ENCODE measurements at regions not wholly inside any gene's neighbourhood (a gene's known extent, or its start where the extent isn't known, plus 50 kb on each side); places are given as distances from the start of the nearest gene placed in this dataset.

DNA sequence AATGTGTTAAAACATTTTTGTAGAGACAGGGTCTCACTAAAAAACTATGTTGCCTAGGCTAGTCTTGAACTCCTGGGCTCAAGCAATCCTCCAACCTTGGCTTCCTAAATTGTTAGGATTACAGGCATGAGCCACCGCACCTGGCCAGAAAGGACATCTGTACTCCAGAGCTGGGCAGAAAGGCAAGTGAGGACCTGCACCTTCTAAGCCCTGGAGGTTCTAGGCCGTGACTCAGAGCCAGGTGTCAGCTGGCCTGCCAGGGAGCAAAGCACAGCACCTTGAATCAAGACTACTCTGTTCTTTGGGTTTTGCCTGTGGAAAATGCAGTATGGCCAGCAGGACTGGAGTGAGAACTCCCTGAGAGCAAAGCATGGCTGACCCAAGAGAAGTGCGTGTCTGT is 396.5 kb downstream of the ADRA2A start:
- ChIA-PET CTCF (interaction anchor here (1.5 kb wide), 1 partner anchor 126 kb away, joined by 3 read pairs; no protein-coding TSS in a partner anchor), POLR2A (no interaction called here), SMC1A (ENCODE audit: uncharacterized antibody, unreplicated experiment) (interaction anchor here (0.6 kb wide), 1 partner anchor 165 kb away, joined by 4 read pairs; no protein-coding TSS in a partner anchor), RAD21 (ENCODE audit: unreplicated experiment) (no interaction called here)
- no peaks in the 10 kb centered on the region for H3K4me1 ChIP-seq (ENCODE audit: control insufficient read depth, insufficient read depth, low read length)
- no peaks in the 10 kb centered on the region for H3K79me2 ChIP-seq (ENCODE audit: control insufficient read depth, insufficient read depth, low read length)
- in situ Hi-C loops (cut with MboI), result no loop called here
- H4K20me1 ChIP-seq (ENCODE audit: control insufficient read depth, insufficient read depth), result no peaks in the 10 kb centered on the region
- 33% methylated on average over 3 of the region's 3 CpGs for WGBS (ENCODE audit: insufficient coverage, insufficient replicate concordance, low lambda C conversion rate, missing lambda C conversion rate)
- FAIRE-seq (no peak), DNase-seq (ENCODE audit: low read depth, low spot score) (no peak), ATAC-seq (no peak)
- TF ChIP-seq ATF7 (IDR thresholded peaks at IDR 0.05; ENCODE audit: low read depth) (no peak), REST (IDR thresholded peaks at IDR 0.05; ENCODE audit: low read depth, low read length) (no peak), NFIC (IDR thresholded peaks at IDR 0.05; ENCODE audit: low read depth, low read length) (no peak), POLR2A (IDR thresholded peaks at IDR 0.05; ENCODE audit: low read depth, low read length) (no peak), TBL1XR1 (IDR thresholded peaks at IDR 0.05; ENCODE audit: low read depth, low read length) (no peak), BCL11A (IDR thresholded peaks at IDR 0.05; ENCODE audit: low read depth, low read length) (no peak), RBBP5 (conservative IDR thresholded peaks at IDR 0.05) (no peak), MEF2A (IDR thresholded peaks at IDR 0.05; ENCODE audit: insufficient read depth, low read depth, low read length) (no peak)
- TF ChIP-seq, protein P1, sequence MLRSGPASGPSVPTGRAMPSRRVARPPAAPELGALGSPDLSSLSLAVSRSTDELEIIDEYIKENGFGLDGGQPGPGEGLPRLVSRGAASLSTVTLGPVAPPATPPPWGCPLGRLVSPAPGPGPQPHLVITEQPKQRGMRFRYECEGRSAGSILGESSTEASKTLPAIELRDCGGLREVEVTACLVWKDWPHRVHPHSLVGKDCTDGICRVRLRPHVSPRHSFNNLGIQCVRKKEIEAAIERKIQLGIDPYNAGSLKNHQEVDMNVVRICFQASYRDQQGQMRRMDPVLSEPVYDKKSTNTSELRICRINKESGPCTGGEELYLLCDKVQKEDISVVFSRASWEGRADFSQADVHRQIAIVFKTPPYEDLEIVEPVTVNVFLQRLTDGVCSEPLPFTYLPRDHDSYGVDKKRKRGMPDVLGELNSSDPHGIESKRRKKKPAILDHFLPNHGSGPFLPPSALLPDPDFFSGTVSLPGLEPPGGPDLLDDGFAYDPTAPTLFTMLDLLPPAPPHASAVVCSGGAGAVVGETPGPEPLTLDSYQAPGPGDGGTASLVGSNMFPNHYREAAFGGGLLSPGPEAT (IDR thresholded peaks at IDR 0.05; ENCODE audit: low read depth), result no peak
- TF ChIP-seq, protein P2, sequence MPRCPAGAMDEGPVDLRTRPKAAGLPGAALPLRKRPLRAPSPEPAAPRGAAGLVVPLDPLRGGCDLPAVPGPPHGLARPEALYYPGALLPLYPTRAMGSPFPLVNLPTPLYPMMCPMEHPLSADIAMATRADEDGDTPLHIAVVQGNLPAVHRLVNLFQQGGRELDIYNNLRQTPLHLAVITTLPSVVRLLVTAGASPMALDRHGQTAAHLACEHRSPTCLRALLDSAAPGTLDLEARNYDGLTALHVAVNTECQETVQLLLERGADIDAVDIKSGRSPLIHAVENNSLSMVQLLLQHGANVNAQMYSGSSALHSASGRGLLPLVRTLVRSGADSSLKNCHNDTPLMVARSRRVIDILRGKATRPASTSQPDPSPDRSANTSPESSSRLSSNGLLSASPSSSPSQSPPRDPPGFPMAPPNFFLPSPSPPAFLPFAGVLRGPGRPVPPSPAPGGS (IDR thresholded peaks at IDR 0.05; ENCODE audit: borderline replicate concordance, insufficient read depth, low read depth, low read length, poor library complexity, severe bottlenecking), result no peak
- no peaks in the 10 kb centered on the region for H3K9me3 ChIP-seq (replicated peaks; ENCODE audit: control insufficient read depth, insufficient read depth, low read length)
- no peak overlapping the region for H3K4me3 ChIP-seq
- no peaks in the 10 kb centered on the region for H3K27me3 ChIP-seq (replicated peaks in 1 of 2; ENCODE audit: control insufficient read depth in 2 of 2, insufficient read depth in 2 of 2, low read length in 1 of 2)
- H3K4me2 ChIP-seq (ENCODE audit: control insufficient read depth, insufficient read depth), result no peak overlapping the region
- H3K36me3 ChIP-seq (ENCODE audit: control insufficient read depth in 2 of 2, insufficient read depth in 2 of 2, low read length in 1 of 2), result no peaks in the 10 kb centered on the region
- intact Hi-C loops (cut with micrococcal nuclease; ENCODE audit: unreplicated experiment), result no loop called here
- no TSS peak for BruUV-seq (replicated peaks)
- H3K27ac ChIP-seq (ENCODE audit: control insufficient read depth, insufficient read depth), result no peak overlapping the region
- H2AFZ ChIP-seq (ENCODE audit: control insufficient read depth, low read depth, low read length), result no peak overlapping the region
- H3K9ac ChIP-seq (ENCODE audit: control insufficient read depth, insufficient read depth, low read length), result no peak overlapping the region
